GM12864 (cell line): ENCODE measurements at regions not wholly inside any gene's neighbourhood (a gene's known extent, or its start where the extent isn't known, plus 50 kb on each side); places are given as distances from the start of the nearest gene placed in this dataset.

ENCODE experiments used
- DNase-seq: peaks from one replicate; pipeline ENCODE4 v3.0.0-alpha.2; 2011; ENCODE audit warnings: low read depth
- H3K4me3 ChIP-seq: 2 replicates; pipeline ENCODE4 v1.5.1; 2011; ENCODE audit warnings: mild to moderate bottlenecking, low read depth, low read length, control low read depth
- TF ChIP-seq, protein P1 (sequence below): IDR thresholded peaks from 2 replicates; pipeline ENCODE4 v1.5.1; 2011; ENCODE audit warnings: low read depth, mild to moderate bottlenecking, moderate library complexity, low read length, control low read depth, inconsistent platforms; ENCODE audit errors: missing control alignments

DNA sequence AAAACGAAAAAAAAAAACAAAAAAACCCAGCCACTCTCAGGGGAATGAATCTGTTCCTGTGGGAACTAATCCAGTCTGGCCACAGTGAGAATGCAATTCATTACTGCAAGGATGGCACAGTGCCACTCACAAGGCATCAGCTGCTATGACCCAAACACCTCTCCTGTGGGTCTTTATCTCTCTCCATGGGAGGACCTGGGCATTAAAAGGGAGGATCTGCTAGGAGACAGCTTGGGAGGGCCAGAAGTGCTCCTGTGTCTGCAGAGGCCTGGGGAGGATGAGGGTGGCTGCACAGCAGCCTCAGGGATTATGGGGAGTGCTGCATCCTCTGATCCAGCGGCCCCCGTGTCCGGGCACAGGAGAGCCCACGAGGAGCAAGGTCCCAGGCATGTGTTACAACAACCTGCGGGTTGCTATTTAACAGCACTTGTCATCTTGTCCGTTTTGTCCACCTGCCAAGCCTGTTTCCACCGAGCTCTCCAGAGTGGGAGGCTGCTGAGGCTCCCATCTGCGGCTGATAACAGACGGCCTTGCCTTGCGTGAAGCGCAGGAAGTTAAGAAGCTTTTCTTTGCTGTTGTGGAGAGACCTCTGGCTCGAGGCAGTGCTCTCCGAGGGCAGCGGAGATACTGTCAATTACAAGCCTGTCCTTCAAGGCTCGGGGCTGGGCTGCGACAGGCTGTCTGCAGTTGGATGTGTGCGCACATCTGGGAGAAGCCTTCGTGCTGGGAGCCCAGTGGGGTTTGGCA is 97.7 kb downstream of the NXPE2 start:
- TF ChIP-seq, protein P1, sequence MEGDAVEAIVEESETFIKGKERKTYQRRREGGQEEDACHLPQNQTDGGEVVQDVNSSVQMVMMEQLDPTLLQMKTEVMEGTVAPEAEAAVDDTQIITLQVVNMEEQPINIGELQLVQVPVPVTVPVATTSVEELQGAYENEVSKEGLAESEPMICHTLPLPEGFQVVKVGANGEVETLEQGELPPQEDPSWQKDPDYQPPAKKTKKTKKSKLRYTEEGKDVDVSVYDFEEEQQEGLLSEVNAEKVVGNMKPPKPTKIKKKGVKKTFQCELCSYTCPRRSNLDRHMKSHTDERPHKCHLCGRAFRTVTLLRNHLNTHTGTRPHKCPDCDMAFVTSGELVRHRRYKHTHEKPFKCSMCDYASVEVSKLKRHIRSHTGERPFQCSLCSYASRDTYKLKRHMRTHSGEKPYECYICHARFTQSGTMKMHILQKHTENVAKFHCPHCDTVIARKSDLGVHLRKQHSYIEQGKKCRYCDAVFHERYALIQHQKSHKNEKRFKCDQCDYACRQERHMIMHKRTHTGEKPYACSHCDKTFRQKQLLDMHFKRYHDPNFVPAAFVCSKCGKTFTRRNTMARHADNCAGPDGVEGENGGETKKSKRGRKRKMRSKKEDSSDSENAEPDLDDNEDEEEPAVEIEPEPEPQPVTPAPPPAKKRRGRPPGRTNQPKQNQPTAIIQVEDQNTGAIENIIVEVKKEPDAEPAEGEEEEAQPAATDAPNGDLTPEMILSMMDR, result no peak
- H3K4me3 ChIP-seq, result no peak overlapping the region
- DNase-seq, result no peak

DNA sequence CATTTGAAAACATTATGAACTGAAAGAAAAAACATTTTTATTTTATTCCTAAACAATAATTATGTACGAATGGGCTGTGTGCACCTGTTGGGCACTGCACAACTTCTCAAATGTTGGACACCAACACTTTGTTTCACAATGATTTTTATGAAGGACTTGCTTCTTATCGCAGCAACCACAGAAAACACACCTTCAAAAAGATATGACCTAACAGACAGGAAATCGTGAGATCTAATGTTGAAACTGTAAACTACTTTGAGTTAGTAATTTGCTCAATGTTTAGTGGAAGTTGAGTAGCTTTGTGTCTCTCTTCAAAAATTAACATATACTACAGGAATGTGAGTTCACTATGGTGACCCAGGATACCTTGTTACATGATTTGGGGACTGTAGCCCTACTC is 98.6 kb downstream of the NXPE2 start:
- TF ChIP-seq, protein P1, result no peak
- DNase-seq, result no peak
- H3K4me3 ChIP-seq, result no peak overlapping the region

DNA sequence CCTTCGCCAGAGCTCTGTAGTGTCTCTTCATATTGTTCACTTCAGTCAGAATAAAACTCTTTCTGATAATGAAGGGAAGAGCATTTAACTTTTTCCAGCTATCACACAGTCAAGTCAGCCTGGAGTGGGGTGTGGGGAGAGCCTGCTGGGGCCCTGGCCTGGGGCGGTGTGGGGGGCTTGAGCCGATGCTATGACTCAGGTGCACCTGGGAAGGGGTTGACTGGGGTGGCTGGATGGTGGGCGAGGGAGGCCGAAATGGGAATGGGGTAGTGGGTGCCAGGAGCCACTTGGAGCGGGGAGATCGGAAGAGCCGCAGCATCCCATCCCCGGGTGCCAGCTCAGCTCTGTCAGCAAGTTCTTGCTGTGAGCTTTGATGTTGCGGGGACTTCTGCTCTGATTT is 100.9 kb downstream of the NXPE2 start:
- DNase-seq, result no peak

DNA sequence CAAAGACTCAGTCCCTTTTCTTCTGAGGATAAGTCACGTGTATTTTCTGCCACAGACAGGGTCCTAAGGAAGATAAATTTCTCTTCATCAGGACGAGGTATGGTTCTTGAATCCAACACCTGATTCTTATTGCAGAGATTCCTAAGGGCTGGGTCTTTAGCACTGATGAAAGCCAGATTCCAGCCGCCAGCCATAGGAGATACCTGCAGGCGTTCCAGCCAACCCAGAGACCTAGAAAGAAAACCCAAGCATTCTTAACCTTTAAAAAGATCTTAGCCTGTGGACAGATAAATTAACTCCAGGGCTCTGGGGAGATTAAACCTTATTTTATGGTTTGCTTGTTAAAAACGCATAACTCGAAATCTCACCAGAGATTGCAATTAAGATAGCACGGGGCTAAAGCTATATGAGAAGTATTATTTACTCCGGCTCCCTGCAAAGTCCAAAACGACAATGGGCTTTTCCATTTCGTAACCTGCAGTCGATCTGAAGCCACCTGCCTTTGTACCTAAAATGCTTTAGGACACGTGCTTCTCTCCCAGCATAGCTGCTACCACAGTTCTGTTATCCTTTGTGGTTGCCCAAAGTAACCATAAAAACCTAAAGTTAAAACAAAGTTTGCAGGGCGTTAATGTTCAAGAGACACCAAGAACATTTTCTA is 104.5 kb downstream of the NXPE2 start:
- no peak for DNase-seq
- TF ChIP-seq, protein P1, result no peak
- H3K4me3 ChIP-seq, result no peak overlapping the region

More for the DNA sequence above, 100.9 kb downstream of the NXPE2 start:
- no peak overlapping the region for H3K4me3 ChIP-seq
- TF ChIP-seq, protein P1, result no peak

DNA sequence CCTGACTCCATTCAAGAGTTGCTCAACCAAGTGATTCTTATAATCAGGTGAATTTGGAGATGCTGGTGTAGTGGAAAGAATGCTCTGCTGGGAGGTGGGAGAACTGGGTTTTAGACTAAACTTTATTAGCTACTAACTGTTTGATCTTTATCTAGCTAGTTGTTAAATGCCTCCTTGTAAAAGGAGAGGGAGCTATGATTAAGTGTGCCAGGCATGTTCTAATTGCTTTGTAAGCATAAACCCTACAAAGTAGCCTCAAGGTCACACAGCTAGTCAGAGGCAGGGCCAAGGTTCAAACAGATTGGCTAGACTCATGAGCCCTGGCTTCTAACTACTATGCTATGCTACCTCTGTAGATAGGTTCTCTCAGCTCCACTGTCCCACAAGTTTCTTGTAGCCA is 105.5 kb downstream of the NXPE2 start:
- H3K4me3 ChIP-seq, result no peak overlapping the region
- TF ChIP-seq, protein P1, result no peak
- DNase-seq, result no peak

DNA sequence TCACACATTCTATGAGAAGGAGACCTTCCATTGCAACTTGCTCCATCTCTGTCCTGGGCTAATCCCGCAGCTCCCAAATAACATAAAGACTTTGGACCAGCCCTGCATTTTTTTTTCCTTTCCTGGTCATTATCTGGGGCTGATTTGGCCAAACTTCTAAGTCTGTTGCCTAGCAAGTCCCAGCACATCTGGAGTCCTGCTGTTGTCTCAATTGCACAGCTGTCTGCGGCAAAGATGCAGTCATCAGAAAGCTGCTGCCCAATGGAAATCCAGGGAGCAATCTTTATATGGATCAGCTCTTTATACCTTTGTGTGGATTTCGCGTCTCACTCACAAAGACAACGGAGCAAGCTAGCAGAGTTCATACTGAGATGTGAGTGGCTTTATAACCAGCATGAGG is 105.9 kb downstream of the NXPE2 start:
- no peak overlapping the region for H3K4me3 ChIP-seq
- TF ChIP-seq, protein P1, result no peak
- DNase-seq, result no peak

DNA sequence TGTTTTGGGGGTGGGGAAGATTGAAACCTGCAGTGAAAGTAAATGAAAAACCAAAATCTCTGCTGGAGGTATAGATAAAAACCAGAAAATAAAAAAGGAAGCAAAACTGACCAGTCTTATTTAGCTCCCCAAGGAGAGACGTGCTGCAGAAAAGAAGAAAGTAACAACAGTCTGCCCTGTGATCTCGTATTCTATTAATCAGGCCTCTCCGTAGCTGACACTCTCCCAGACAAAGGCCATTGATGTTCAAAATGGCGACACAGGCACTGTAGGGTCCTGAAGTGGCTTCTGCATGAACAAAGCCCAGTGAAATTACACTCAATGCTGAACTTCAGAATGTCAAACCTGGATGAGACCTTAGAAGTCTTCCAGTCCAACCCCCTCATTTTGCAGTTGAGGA is 106.6 kb downstream of the NXPE2 start:
- DNase-seq, result no peak
- H3K4me3 ChIP-seq, result no peak overlapping the region
- TF ChIP-seq, protein P1, result no peak
